NOMO-1 treated with DMSO at 0.1 percent for 48 hours (cell line): ENCODE measurements at regions not wholly inside any gene's neighbourhood (a gene's known extent, or its start where the extent isn't known, plus 50 kb on each side); places are given as distances from the start of the nearest gene placed in this dataset.

Experiments used
- DNase-seq: peaks from one replicate; lab custom pipeline; 2025; ENCODE audit not compliant: unreplicated experiment; lab: John Stamatoyannopoulos, UW

DNA sequence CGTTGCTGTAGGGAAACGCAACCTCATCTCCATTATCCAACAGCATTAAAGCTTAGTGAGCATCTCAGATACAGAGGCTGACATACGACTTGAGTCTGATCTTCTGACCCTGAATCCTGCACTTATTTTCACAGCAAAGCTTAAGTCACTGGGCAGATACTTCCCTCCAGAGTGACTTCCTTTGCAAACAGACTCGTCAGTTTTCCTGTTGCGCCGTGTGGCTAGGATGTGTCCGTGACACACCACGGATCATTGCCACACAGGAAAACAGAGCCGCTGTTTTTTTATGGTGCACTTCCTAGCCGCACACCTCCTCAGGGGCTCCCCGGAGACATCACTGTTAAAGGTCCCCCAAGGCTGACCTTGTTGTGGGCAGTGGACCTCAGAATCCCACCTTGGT, 94.9 kb upstream of the MKI67 start:
- DNase-seq = no peak

DNA sequence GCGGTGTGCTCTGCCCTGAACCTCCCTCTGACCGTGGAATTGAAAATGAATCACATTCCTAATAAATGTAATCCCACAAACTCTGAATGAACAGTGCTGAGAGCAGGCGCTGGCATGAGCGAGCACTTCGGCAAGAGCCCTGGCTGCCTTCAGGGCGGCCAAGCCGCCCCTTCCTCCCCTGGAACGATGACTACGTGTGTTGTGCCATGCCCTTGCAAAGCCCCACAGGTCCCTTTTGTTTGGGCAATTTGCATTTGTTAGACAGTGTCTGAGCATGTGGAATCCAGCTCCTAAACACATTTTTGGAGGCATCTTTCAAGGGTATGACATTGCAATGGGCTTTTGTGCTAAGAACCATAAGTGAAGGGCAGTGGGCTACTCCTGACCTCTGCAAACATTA, 95.6 kb upstream of the MKI67 start:
- no peak for DNase-seq

DNA sequence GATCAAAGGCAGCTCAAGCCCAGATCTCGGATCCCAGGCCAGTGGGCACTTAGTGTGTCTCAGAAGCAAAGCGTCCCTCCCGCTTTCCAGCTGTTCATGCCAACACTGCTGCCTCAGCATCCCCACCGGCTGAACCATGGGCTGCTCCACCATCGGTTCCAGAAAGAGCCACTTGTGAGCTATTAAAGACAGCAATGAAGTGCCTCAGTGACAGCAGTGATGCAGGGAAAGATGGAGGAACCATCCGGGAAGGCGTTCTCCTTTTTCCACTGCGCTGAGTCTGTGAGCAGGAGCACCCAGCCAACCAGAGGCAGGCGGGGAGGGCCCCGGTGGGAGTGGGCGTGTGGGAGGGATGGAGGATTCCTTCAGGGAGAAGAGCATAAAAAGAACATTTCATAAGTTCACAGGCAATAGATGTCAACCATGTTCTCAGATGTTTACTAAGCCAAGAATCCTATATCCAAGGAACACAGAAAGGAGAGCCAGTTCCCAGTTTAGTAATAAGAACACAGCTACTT, 96.2 kb upstream of the MKI67 start:
- DNase-seq = no peak

DNA sequence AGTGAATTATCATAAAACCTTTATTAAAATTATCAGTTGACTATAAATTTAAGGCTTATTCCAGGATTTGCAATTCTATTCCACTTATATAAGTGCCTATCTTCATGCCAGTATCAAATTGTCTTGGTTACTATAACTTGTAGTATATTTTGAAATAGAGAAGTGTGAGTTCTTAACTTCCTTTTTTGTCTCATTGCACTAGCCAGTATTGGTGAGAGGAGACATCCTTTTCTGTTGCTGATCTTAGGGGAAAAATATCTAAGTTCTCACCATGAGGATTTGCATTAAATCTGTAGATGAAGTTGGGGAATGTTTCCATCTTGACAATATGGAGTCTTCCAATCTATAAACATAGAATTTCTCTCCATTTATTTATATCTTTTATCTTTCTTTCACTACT, 104.2 kb upstream of the MKI67 start:
- peak; percentile 43 for DNase-seq

DNA sequence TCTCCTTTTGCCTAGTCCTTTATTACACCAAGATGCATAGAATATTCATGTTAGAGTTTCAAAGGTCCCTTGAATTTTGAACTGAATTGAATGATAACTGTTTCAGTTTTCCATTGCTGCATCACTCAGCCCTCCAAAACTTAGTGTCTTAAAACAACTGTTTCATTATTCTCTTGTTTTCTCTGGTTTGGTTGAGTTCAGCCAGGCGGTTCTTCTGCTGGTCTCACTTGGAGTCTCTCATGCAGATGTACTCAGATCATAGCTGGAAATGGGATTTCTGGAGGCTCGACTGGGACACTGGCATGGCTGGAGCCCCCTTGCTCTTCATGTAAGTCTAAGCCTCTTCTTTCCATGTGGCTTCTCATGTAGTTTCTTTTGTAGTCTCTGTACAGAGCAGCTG, 107.2 kb upstream of the MKI67 start:
- no peak for DNase-seq

DNA sequence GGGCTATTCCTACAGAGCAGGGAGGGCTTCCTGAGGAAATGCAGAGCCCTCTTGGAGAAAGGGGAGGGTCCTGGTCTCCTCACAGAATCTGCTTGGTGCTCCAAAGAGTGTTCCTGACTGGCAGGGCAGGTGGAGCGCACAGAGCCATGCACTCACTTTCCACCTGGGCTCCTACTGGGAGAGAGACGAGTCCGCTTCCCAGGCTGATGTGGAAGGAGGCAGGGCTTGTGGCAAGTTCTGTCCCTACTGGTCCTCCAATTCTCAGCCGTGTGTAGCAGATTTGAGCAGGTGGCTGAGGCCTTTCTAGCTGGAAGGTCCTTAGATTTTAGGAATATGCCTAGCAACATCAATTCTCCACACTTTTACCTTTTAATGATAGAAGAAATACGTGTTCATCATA, 111.5 kb upstream of the MKI67 start:
- no peak for DNase-seq

DNA sequence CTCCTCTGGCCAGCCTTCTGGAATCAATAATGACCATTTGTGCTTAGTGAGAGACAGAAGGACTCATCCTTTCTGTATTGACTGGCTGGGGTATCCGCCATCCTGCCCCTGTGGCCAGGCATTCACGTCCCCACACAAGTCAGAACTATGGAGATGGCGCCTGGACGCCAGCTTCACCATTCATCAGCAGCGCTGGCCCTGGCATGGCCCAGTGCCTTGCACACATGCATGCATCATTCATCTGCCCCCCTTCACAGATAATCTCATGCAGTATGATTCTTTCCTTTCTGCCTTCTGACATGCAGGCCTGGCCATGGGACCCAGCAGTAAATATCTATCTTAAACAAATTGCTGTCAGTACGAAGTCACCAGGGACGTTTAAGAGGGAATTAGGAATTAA, 114.8 kb upstream of the MKI67 start:
- no peak for DNase-seq

DNA sequence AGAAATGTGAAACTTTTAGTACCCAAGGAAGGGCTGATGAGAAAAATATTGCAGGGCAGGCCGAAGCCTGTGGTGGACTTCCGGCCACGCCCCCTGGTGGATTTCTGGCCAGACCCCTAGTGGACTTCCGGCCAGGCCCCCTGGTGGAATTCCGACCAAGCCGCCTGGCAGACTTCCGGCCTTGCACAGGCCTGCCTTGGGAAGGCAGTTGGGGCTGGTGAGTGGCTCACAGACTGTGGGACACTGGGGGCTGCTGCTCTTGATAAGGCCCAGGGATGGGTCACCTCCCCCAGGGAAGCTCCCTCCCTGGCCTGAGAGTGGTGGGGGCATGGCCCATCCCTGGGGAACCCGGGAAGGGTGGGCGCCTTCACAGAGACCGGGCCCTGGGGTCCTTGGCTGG, 116.4 kb upstream of the MKI67 start:
- no peak for DNase-seq

DNA sequence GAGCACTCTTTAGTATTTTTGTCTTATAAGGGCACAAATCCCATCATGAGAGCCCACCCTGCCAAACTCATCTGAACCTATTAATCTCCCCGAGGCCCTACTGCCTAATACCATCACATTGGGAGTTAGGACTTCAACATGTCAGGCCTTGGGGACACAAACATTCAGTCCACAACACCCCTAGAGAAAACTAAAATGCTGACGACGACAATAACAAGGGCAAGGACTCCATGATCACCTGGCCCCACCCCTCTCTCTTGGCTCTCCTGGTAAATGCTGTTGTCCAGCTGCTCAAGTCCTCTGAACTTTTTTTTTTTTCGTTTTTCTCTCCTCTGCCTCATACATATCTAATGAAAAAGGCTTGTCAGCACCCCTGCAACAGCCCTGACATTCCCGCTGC, 118.8 kb upstream of the MKI67 start:
- DNase-seq = no peak

DNA sequence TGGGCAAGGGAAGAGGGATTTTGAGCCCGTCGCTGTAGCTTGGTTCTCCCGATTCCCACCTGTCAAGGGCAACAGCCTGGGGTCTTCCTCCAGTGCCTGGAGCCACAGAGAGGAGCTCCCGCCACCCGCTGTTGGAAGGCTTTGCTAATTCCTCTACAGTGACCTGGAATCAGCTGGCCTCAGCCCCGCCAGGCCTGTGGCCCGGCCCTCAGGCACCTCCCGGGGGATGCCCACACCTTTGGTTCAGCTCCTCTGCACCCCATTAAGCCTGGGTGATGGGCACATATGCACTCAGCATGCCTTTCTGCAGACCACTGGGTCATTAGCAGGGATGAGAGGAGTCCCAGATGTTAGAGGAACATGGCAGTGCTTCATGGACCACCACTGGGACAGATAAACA, 121.4 kb upstream of the MKI67 start:
- DNase-seq = no peak

DNA sequence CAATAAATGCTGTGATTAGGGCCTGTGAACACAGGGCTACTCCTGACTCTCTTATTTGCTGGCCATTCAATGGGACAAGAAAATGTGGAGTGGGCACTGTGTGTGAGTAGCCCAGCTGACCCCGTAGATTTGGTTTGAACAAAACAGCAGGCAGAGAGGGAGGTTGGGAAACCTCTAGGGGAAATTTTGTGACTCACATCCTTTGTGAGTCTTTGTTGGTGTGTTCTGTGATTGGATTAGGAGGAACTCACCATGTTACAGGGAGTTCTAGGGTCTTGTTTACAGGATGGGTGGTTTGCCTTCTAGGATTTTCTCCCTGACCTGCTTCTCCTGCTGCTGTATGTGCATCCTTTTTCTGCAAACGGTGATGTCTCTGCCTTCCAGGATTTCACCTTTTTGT, 128.3 kb upstream of the MKI67 start:
- no peak for DNase-seq

DNA sequence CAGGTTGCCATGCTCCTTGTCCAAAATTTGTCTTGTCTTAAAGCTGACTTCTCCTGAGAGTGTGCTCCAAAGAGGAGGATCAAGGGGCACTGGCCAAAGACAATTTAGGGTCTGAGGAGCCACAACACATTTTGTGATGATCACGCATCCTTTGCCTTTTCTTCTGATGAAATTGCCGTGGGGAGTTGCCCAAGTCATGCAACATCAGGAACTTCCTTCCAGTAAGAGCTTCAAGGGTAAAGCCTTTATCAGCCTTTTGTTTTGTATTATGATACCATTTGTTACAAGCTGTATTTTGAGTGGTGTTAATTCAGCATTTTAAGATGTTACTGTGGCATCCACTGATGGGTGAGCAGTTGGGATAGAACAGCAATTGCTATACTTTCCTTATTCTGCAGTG, 131.2 kb upstream of the MKI67 start:
- DNase-seq = no peak

DNA sequence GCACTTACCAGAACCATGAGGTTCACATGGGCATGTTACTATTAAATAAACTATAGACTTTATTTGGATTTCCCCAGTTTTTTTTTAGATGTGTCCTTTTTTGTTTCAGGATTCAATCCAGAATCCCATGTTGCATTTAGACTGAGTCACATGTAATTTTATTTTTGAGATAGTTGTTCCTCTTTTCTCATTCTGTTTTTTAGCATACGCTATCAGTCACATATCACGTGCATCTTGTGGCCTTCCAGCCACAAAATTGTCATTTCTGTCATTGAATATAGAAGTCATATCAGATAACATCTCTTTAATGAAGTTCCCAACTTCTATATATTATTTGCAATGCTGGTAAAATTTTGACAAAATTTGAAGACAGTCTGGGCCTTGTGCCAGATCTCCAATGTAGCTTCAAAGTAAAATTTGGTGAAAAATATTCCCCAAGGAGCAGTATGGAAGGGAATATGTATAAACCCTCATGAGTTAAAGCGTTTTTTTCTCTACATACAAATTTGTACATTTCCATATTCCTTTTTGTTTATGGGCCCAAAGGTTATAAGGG, 132.3 kb upstream of the MKI67 start:
- DNase-seq = no peak

DNA sequence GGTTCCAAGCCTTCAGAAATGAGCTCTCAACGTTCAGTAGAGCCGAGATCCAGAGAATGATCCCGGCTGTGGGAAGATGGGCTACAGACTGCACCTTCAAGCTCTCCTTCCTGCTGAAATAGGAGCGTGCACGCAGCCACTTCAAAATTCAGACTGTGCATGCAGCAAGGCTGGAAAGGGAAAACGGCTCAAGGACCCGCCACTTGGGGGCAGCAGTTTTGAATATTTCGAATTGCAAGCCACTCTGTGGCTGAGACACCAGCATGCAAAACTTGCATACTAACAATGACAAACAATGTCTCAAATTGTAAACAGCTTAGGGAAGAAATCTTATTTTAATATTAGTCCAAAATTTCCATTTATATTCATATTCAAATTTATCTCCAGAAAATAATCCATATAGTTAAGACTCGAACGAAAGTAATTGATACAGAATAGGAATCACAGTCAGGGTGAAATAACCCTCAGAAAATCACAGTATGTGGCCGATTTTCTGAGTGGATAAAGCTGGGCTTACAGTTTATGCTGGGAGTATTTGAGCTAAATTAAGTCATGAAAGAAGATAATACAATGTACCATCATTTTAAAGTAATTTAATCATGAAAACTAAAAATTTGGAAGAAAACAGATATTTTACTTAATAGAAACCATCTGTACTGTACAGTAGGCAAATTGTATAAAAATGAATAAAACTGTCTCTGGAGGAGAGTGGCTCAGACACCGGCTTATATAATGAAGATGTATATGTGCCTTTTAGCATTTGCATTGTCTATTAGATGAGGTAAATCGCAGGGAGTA, 137.9 kb upstream of the MKI67 start:
- DNase-seq = peak; percentile 28

DNA sequence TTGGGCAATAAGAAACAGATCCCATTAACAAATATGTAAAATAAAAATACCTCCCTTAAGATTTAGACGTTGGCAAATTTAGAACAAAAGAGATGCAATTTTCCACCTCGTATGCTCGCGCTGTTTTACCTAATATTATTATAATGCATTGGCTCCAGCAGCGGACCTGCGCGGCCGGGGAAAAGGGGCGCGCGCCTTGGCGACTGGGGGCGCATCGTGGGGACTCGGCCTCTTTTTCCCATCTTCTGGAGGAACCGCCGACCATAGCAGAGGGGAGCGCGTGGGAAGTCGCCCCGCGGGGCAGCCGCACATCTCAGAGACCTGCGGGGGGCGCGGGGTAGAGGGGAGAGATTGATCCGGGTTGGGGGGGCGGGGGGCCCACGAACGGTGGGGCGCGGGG, 139.4 kb upstream of the MKI67 start:
- DNase-seq = no peak

DNA sequence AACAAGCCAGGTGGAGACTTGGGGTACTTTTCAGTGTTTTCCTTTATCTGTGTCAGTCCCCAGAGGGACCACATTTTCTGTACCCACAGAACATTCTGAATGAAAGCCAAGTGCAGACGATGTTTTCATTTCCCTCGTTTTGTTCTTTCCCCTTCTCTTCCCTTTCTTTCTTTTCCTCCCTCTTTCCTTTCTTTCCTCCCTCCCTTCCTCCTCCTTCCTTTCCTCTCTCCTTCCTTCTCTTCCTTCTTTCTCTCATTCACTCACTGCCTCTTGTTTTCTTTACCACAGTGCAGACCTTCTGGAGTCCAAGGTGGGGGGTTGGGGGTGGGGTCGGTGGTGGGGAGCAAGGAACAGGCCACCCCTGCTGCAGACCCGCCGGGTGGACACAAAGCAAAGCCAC, 141.4 kb upstream of the MKI67 start:
- no peak for DNase-seq

DNA sequence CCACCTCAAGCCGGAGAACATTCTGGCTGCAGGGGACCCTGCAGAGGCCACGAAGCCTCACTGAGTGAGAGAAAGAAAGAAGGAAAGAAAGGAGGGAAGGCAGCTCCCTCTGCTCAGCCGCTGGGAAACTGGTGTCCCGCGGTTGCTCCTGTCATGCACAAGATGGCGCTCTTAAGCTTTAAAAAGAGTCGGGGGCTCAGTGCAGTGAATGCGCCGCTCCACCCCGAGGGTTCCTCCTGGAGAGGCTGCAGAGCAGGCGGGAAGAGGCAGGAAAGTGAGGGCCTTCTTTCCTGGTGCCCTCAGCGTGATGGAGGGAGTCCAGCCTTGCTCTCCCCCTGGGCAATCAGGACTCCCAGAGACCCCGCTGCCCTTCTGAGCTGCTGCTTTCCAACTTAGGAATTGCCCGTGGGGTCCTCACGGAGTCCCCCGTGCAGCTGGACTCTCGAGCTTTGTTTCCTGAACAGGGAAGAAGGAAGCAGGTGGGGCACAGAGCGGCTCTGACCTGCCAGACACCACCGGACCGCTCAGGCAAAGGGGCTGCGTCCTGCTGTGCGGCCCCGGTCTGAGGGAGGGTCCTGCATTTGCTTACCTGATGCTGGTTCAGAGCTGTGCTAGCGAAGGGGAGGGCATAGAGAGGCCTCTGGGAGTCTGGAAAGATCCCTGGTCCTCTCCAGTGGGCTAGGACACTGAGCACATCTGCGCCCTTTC, 141.9 kb upstream of the MKI67 start:
- no peak for DNase-seq

DNA sequence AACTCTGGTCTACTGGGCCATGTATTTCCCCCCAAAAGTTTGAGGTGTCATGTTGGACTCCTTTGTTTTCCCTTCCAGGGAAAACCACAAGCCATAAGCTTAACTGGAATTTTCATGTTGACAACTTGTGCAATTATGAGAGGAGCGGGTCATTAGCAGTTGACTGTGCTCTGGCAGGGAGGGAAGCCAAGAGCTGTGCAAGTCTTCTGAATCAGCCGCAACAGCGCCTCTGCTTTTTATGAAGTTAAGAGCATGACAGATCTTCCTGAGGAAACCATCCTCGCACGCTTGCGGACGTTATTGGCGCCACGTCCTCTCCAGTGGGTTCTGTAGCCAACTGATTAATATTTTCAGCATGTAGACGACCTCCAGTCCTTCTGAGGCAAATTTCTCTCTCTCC, 148.7 kb upstream of the MKI67 start:
- no peak for DNase-seq

DNA sequence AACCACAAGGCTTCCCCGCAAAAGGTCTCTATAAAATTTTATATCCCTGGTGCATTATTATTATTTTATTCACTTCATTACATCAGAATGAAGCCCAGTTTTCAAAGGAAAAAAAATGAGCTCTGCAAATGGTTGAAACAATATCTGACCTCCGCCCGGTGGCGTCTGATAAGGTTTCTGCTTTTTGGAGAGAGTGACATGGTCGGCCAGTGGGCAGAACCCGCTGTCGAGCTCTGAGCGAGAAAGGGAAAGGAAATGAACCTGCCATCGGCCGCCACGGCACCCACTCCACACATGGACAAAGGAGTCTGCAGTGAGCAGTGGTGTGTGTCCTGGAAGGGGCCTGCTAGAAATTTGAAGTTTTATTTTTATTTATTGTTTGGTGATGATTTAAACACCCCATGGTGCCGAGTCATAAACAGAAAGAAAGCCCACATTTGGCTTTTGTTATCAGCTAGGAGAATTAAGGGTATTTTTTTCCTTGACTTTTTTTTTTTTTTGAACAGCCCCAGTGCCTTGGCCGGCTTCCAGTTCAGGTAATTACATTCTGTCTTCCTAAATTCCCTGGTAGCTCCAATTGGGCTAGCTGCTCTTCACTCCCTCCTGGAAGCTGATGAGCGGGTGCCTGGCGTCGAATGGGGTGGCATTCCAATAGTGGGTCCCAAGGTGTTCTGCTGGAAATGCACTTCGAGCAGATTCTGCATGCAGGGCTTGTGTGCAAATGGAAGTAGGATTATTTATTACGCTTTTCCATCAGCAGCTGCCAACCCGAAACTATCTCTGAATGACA, 149.4 kb upstream of the MKI67 start:
- DNase-seq = no peak

DNA sequence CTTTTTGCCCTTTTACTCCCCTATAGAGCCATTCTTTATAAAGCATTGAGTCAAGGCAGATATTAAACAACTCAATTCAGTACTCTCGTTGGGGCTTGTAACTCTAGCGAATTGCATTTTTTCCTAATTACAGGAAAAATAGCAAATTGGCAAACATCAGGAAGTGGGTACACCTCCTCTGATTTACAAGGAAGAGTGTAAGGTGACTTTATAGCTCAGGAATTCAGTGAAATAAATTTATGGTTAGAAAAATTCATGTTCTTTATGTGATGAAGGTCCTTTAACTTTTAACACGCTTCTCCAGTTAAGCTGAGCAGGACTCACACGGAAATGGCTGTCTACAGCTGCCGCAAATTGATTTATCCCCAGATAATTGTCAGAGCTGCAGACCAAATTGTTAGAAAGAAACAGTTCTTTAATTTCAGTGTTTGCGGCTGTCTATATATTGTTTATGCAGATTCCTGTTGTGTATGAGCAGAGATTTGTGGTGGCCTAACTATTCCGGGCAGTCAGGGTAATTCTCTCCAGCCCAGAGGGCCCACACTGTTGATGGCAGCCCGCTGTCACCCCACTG, 151.1 kb upstream of the MKI67 start:
- no peak for DNase-seq

DNA sequence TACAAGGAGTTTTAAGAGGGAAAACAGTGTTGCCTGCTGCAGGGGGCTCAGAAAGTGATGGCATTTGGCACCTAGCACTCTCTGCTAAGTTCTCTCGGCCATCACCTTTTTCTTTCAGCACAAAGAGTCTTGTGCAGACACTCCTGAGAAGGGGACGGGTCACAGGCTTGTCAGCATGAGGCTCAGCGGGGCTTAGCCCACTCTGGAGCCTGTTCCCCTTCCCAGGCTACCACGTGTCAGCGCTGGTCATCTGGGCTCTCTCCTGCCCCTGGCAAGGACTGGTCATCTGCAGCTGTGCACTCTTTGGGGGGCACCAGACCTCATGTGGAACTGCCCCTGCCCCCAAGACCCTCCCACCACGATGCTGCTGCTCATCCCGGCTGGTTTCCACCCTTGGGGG, 152.1 kb upstream of the MKI67 start:
- DNase-seq = no peak
